ENCODE measurements at regions not wholly inside any gene's neighbourhood (a gene's known extent, or its start where the extent isn't known, plus 50 kb on each side); places are given as distances from the start of the nearest gene placed in this dataset.

DNA sequence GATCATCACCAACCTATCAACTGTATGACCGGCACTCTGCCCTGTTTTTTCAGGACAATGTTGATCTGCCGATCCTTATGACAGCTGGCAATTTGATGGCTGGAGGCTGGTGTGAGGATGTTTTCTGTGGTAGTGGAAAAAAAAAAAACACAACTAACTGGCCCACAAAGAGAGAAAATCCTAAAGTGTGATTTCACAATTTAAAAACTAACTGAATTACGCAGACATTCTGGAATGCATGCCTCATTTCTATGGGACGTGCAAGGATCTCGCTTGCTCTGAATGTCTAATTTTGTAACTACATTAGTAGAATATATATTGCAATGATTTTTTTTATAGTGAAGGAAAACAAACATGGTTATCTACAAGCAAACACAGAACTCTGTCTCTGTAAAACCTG, 590.5 kb downstream of the ETS1 start:
- H3K4me2 ChIP-seq (ENCODE audit: low read length) = no peak overlapping the region
- no peaks in the 10 kb centered on the region for H3K27me3 Mint-ChIP-seq (ENCODE audit: low read depth, unreplicated experiment)
- H3K36me3 ChIP-seq (ENCODE audit: insufficient read depth, low read length) = no peaks in the 10 kb centered on the region
- H3K9me3 ChIP-seq (ENCODE audit: insufficient read depth, low read depth, low read length) = no peaks in the 10 kb centered on the region
- no peak overlapping the region for H3K4me3 ChIP-seq (ENCODE audit: insufficient read depth, low read depth, low read length)
- H3K36me3 Mint-ChIP-seq (ENCODE audit: low read depth, unreplicated experiment) = no peaks in the 10 kb centered on the region
- peak; percentile 57 for DNase-seq (ENCODE audit: low read depth)
- H3K27ac Mint-ChIP-seq (ENCODE audit: unreplicated experiment) = peak overlapping the region; percentile 95
- H3K9me3 Mint-ChIP-seq (ENCODE audit: unreplicated experiment) = no peaks in the 10 kb centered on the region
- H2AFZ ChIP-seq (ENCODE audit: low read depth, low read length) = no peak overlapping the region
- H3K4me1 Mint-ChIP-seq (ENCODE audit: low read depth, unreplicated experiment) = peaks cover 36% of the 10 kb centered on the region
- FAIRE-seq = no peak
- TF ChIP-seq CTCF (IDR thresholded peaks at IDR 0.05; ENCODE audit: insufficient read depth, low read depth, low read length) = no peak
- TF ChIP-seq EZH2 (IDR thresholded peaks at IDR 0.05; ENCODE audit: insufficient read depth, low read length) = no peak
- H3K27ac ChIP-seq (ENCODE audit: low read depth, low read length) = peak overlapping the region; percentile 43
- H3K4me1 ChIP-seq (ENCODE audit: insufficient read depth, low read length) = peaks cover 4% of the 10 kb centered on the region
- no peaks in the 10 kb centered on the region for H3K79me2 ChIP-seq (ENCODE audit: insufficient read depth, low read length)
- H3K9ac ChIP-seq (ENCODE audit: low read length) = no peak overlapping the region
- no peaks in the 10 kb centered on the region for H4K20me1 ChIP-seq (ENCODE audit: insufficient read depth, low read length)
- H3K4me3 Mint-ChIP-seq (ENCODE audit: unreplicated experiment) = no peak overlapping the region
- H3K27me3 ChIP-seq (ENCODE audit: insufficient read depth, low read length) = no peaks in the 10 kb centered on the region

DNA sequence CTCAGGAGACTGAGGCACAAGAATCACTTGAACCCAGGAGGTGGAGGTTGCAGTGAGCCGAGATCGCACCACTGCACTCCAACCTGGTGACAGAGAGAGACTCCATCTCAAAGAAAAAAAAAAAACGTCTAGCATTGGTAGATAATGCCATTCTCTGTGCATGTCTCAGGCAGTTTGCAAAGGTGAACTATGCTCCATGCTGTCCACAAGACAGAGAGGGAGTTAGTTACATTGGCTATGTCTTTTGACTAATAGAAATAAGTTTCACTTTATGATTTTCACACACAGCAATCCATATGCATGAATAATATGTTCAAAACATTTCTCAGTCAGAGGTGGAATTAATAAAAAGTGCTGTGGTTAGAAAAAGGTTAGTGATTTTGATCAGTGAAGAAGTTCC, 591.4 kb downstream of the ETS1 start:
- Histone ChIP-seq H3K36me3 (ENCODE audit: insufficient read depth, low read length) (no peaks in the 10 kb centered on the region), H3K9ac (ENCODE audit: low read length) (no peak overlapping the region), H4K20me1 (ENCODE audit: insufficient read depth, low read length) (no peaks in the 10 kb centered on the region), H2AFZ (ENCODE audit: low read depth, low read length) (no peak overlapping the region), H3K9me3 (ENCODE audit: insufficient read depth, low read depth, low read length) (no peaks in the 10 kb centered on the region), H3K4me1 (ENCODE audit: insufficient read depth, low read length) (peaks cover 4% of the 10 kb centered on the region), H3K27me3 (ENCODE audit: insufficient read depth, low read length) (no peaks in the 10 kb centered on the region), H3K4me2 (ENCODE audit: low read length) (no peak overlapping the region), H3K4me3 (ENCODE audit: insufficient read depth, low read depth, low read length) (no peak overlapping the region), H3K27ac (ENCODE audit: low read depth, low read length) (no peak overlapping the region), H3K79me2 (ENCODE audit: insufficient read depth, low read length) (no peaks in the 10 kb centered on the region)
- TF ChIP-seq EZH2 (IDR thresholded peaks at IDR 0.05; ENCODE audit: insufficient read depth, low read length) (no peak), CTCF (IDR thresholded peaks at IDR 0.05; ENCODE audit: insufficient read depth, low read depth, low read length) (no peak)
- DNase-seq (ENCODE audit: low read depth) (peak; percentile 21), FAIRE-seq (no peak)
- Mint-ChIP-seq H3K4me3 (ENCODE audit: unreplicated experiment) (no peak overlapping the region), H3K4me1 (ENCODE audit: low read depth, unreplicated experiment) (peaks cover 36% of the 10 kb centered on the region), H3K27me3 (ENCODE audit: low read depth, unreplicated experiment) (no peaks in the 10 kb centered on the region), H3K9me3 (ENCODE audit: unreplicated experiment) (no peaks in the 10 kb centered on the region), H3K27ac (ENCODE audit: unreplicated experiment) (peak overlapping the region; percentile 95), H3K36me3 (ENCODE audit: low read depth, unreplicated experiment) (no peaks in the 10 kb centered on the region)

GRCh38 chr11:127994736-127995135, 592.6 kb downstream of the ETS1 start:
- Mint-ChIP-seq H3K4me3 (ENCODE audit: unreplicated experiment) (no peak overlapping the region), H3K36me3 (ENCODE audit: low read depth, unreplicated experiment) (no peaks in the 10 kb centered on the region), H3K27ac (ENCODE audit: unreplicated experiment) (peak overlapping the region; percentile 95), H3K4me1 (ENCODE audit: low read depth, unreplicated experiment) (peaks cover 36% of the 10 kb centered on the region), H3K9me3 (ENCODE audit: unreplicated experiment) (no peaks in the 10 kb centered on the region), H3K27me3 (ENCODE audit: low read depth, unreplicated experiment) (no peaks in the 10 kb centered on the region)
- Histone ChIP-seq H2AFZ (ENCODE audit: low read depth, low read length) (no peak overlapping the region), H3K9me3 (ENCODE audit: insufficient read depth, low read depth, low read length) (no peaks in the 10 kb centered on the region), H4K20me1 (ENCODE audit: insufficient read depth, low read length) (no peaks in the 10 kb centered on the region), H3K9ac (ENCODE audit: low read length) (no peak overlapping the region), H3K4me3 (ENCODE audit: insufficient read depth, low read depth, low read length) (no peak overlapping the region), H3K4me1 (ENCODE audit: insufficient read depth, low read length) (peaks cover 4% of the 10 kb centered on the region), H3K36me3 (ENCODE audit: insufficient read depth, low read length) (no peaks in the 10 kb centered on the region), H3K4me2 (ENCODE audit: low read length) (peak overlapping the region; percentile 33), H3K27ac (ENCODE audit: low read depth, low read length) (peak overlapping the region; percentile 59), H3K27me3 (ENCODE audit: insufficient read depth, low read length) (no peaks in the 10 kb centered on the region), H3K79me2 (ENCODE audit: insufficient read depth, low read length) (no peaks in the 10 kb centered on the region)
- peak; percentile 72 for FAIRE-seq
- no peak for TF ChIP-seq EZH2 (IDR thresholded peaks at IDR 0.05; ENCODE audit: insufficient read depth, low read length)
- no peak for TF ChIP-seq CTCF (IDR thresholded peaks at IDR 0.05; ENCODE audit: insufficient read depth, low read depth, low read length)
- peak; percentile 87 for DNase-seq (ENCODE audit: low read depth)

Measured in astrocyte (in vitro differentiated cells and primary cell).